ENCODE measurements at regions not wholly inside any gene's neighbourhood (a gene's known extent, or its start where the extent isn't known, plus 50 kb on each side); places are given as distances from the start of the nearest gene placed in this dataset.

- no peaks in the 10 kb centered on the region for H3K4me1 ChIP-seq (ENCODE audit: insufficient read depth)
- no peaks in the 10 kb centered on the region for H3K27me3 ChIP-seq
- intact Hi-C loops (cut with DNase I), result no loop called here
- TF ChIP-seq CTCF (IDR thresholded peaks at IDR 0.05) (no peak), POLR2A (IDR thresholded peaks at IDR 0.05) (no peak), EP300 (IDR thresholded peaks at IDR 0.05) (no peak)
- WGBS, 3 donors, result 82 to 86% (median 84%) methylated on average over 12 of the region's 12 CpGs
- no peak for DNase-seq
- no peaks in the 10 kb centered on the region for H3K36me3 ChIP-seq
- H3K9me3 ChIP-seq, result no peaks in the 10 kb centered on the region
- no peak overlapping the region for H3K4me3 ChIP-seq
- H3K27ac ChIP-seq, result no peak overlapping the region
These were observed 95.7 kb upstream of the C1QTNF9B start for GRCh38 chr13:23992781-23993679.

- no peaks in the 10 kb centered on the region for H3K9me3 ChIP-seq
- WGBS, 3 donors, result 86 to 95% (median 88%) methylated on average over 1 of the region's 1 CpG
- no peak for DNase-seq
- H3K36me3 ChIP-seq, result no peaks in the 10 kb centered on the region
- intact Hi-C loops (cut with DNase I), result no loop called here
- TF ChIP-seq EP300 (IDR thresholded peaks at IDR 0.05) (no peak), POLR2A (IDR thresholded peaks at IDR 0.05) (no peak), CTCF (IDR thresholded peaks at IDR 0.05) (no peak)
- no peaks in the 10 kb centered on the region for H3K4me1 ChIP-seq (ENCODE audit: insufficient read depth)
- H3K27me3 ChIP-seq, result no peaks in the 10 kb centered on the region
- no peak overlapping the region for H3K4me3 ChIP-seq
- no peak overlapping the region for H3K27ac ChIP-seq
These were observed 96.3 kb upstream of the C1QTNF9B start for GRCh38 chr13:23993680-23993985.

- intact Hi-C loops (cut with DNase I), result no loop called here
- Histone ChIP-seq H3K9me3 (no peaks in the 10 kb centered on the region), H3K36me3 (no peaks in the 10 kb centered on the region), H3K27ac (no peak overlapping the region), H3K27me3 (no peaks in the 10 kb centered on the region), H3K4me1 (ENCODE audit: insufficient read depth) (peaks cover 2% of the 10 kb centered on the region), H3K4me3 (no peak overlapping the region)
- no peak for DNase-seq
- 78 to 83% (median 80%) methylated on average over 6 of the region's 6 CpGs for WGBS, 3 donors
- TF ChIP-seq CTCF (IDR thresholded peaks at IDR 0.05) (no peak), POLR2A (IDR thresholded peaks at IDR 0.05) (no peak), EP300 (IDR thresholded peaks at IDR 0.05) (no peak)
These were observed 98.2 kb upstream of the C1QTNF9B start for GRCh38 chr13:23995283-23996073.

GRCh38 chr13:23996456-23996855 is 99.2 kb upstream of the C1QTNF9B start:
- H3K27me3 ChIP-seq, result no peaks in the 10 kb centered on the region
- intact Hi-C loops (cut with DNase I), result no loop called here
- WGBS, 3 donors, result 68 to 78% (median 76%) methylated on average over 2 of the region's 2 CpGs
- H3K27ac ChIP-seq, result no peak overlapping the region
- no peak for TF ChIP-seq EP300 (IDR thresholded peaks at IDR 0.05)
- TF ChIP-seq POLR2A (IDR thresholded peaks at IDR 0.05), result no peak
- TF ChIP-seq CTCF (IDR thresholded peaks at IDR 0.05), result no peak
- no peak for DNase-seq
- H3K9me3 ChIP-seq, result no peaks in the 10 kb centered on the region
- H3K36me3 ChIP-seq, result no peaks in the 10 kb centered on the region
- no peak overlapping the region for H3K4me3 ChIP-seq
- H3K4me1 ChIP-seq (ENCODE audit: insufficient read depth), result peaks cover 2% of the 10 kb centered on the region

All from ovary (tissue), 7 donors.